ENCODE measurements at regions not wholly inside any gene's neighbourhood (a gene's known extent, or its start where the extent isn't known, plus 50 kb on each side); places are given as distances from the start of the nearest gene placed in this dataset.

DNA sequence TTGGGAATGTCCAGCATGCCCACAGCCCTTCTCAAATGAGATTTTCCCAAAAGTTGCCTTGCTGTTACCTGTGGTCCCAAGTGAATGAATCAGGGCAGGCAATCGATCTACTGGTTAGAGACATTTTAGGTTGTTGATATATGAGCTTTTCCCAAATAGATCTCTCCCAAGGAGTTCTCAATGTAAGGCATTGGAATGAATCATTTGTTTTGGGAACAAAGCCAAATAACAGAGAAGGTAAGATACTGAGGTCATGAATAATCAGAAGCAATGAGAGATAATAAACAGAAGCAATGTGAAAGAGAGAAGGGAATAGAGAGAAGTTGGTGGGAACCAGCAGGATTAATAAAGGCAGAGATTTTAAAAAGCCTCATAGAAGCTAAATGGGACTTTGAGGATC is 93.6 kb upstream of the FER start:
- no peak overlapping the region for H3K27ac ChIP-seq (ENCODE audit: low read depth in 2 of 2, low read length in 2 of 2)
- H3K4me3 ChIP-seq (ENCODE audit: low read length in 3 of 3), result no peak overlapping the region
- no peak for DNase-seq
- no peaks in the 10 kb centered on the region for H3K27me3 ChIP-seq (ENCODE audit: control insufficient read depth, insufficient read depth, low read length)
- no peaks in the 10 kb centered on the region for H3K9me3 ChIP-seq (ENCODE audit: control insufficient read depth in 2 of 3, insufficient read depth in 1 of 3, low read length in 3 of 3)
- no peak for FAIRE-seq
- no peaks in the 10 kb centered on the region for H3K36me3 ChIP-seq (ENCODE audit: control insufficient read depth in 2 of 3, insufficient read depth in 3 of 3, low read length in 3 of 3)
- no peaks in the 10 kb centered on the region for H3K4me1 ChIP-seq (ENCODE audit: control insufficient read depth in 2 of 3, insufficient read depth in 2 of 3, low read depth in 1 of 3, low read length in 3 of 3)
- intact Hi-C loops (cut with DNase I), result no loop called here
- no peak for TF ChIP-seq CTCF (IDR thresholded peaks at IDR 0.05; ENCODE audit: borderline replicate concordance, extremely low read depth, insufficient read depth)
- no peak overlapping the region for H3K9ac ChIP-seq (ENCODE audit: low read length in 3 of 3)

GRCh38 chr5:108653201-108653600 is 94.5 kb upstream of the FER start:
- DNase-seq (no peak), FAIRE-seq (no peak)
- no peak for TF ChIP-seq CTCF (IDR thresholded peaks at IDR 0.05; ENCODE audit: borderline replicate concordance, extremely low read depth, insufficient read depth)
- intact Hi-C loops (cut with DNase I), result no loop called here
- H3K4me1 ChIP-seq (ENCODE audit: control insufficient read depth in 2 of 3, insufficient read depth in 2 of 3, low read depth in 1 of 3, low read length in 3 of 3), result no peaks in the 10 kb centered on the region
- H3K4me3 ChIP-seq (ENCODE audit: low read length in 3 of 3), result no peak overlapping the region
- no peak overlapping the region for H3K9ac ChIP-seq (ENCODE audit: low read length in 3 of 3)
- H3K9me3 ChIP-seq (ENCODE audit: control insufficient read depth in 2 of 3, insufficient read depth in 1 of 3, low read length in 3 of 3), result no peaks in the 10 kb centered on the region
- no peaks in the 10 kb centered on the region for H3K36me3 ChIP-seq (ENCODE audit: control insufficient read depth in 2 of 3, insufficient read depth in 3 of 3, low read length in 3 of 3)
- no peak overlapping the region for H3K27ac ChIP-seq (ENCODE audit: low read depth in 2 of 2, low read length in 2 of 2)
- no peaks in the 10 kb centered on the region for H3K27me3 ChIP-seq (ENCODE audit: control insufficient read depth, insufficient read depth, low read length)

DNA sequence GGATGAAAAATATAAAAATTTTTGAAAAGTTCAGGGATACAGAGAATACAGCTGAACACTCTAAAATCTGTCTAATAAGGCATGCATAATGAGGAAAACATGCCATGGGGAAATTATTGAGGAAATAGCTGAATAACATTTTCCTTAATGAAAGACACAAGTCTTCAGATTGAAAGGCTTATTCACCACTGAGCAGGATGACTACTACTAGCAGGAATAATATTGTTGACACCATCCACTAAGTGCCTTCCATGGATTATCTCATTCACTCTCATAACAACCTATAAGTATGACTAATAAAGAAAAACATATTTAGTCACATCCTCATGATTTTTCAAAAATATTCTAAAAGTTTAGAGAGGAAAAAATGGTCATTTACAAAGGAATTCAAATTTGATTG is 96.7 kb upstream of the FER start:
- Histone ChIP-seq H3K9me3 (ENCODE audit: control insufficient read depth in 2 of 3, insufficient read depth in 1 of 3, low read length in 3 of 3) (no peaks in the 10 kb centered on the region), H3K36me3 (ENCODE audit: control insufficient read depth in 2 of 3, insufficient read depth in 3 of 3, low read length in 3 of 3) (no peaks in the 10 kb centered on the region), H3K9ac (ENCODE audit: low read length in 3 of 3) (no peak overlapping the region), H3K27me3 (ENCODE audit: control insufficient read depth, insufficient read depth, low read length) (no peaks in the 10 kb centered on the region), H3K4me1 (ENCODE audit: control insufficient read depth in 2 of 3, insufficient read depth in 2 of 3, low read depth in 1 of 3, low read length in 3 of 3) (no peaks in the 10 kb centered on the region), H3K4me3 (ENCODE audit: low read length in 3 of 3) (no peak overlapping the region), H3K27ac (ENCODE audit: low read depth in 2 of 2, low read length in 2 of 2) (no peak overlapping the region)
- no peak for DNase-seq
- TF ChIP-seq CTCF (IDR thresholded peaks at IDR 0.05; ENCODE audit: borderline replicate concordance, extremely low read depth, insufficient read depth), result no peak
- FAIRE-seq, result no peak
- intact Hi-C loops (cut with DNase I), result no loop called here

GRCh38 chr5:108649646-108650045 is 98.1 kb upstream of the FER start:
- Histone ChIP-seq H3K4me3 (ENCODE audit: low read length in 3 of 3) (no peak overlapping the region), H3K9me3 (ENCODE audit: control insufficient read depth in 2 of 3, insufficient read depth in 1 of 3, low read length in 3 of 3) (no peaks in the 10 kb centered on the region), H3K4me1 (ENCODE audit: control insufficient read depth in 2 of 3, insufficient read depth in 2 of 3, low read depth in 1 of 3, low read length in 3 of 3) (no peaks in the 10 kb centered on the region), H3K36me3 (ENCODE audit: control insufficient read depth in 2 of 3, insufficient read depth in 3 of 3, low read length in 3 of 3) (no peaks in the 10 kb centered on the region), H3K27me3 (ENCODE audit: control insufficient read depth, insufficient read depth, low read length) (no peaks in the 10 kb centered on the region), H3K27ac (ENCODE audit: low read depth in 2 of 2, low read length in 2 of 2) (no peak overlapping the region), H3K9ac (ENCODE audit: low read length in 3 of 3) (no peak overlapping the region)
- FAIRE-seq (no peak), DNase-seq (no peak)
- TF ChIP-seq CTCF (IDR thresholded peaks at IDR 0.05; ENCODE audit: borderline replicate concordance, extremely low read depth, insufficient read depth), result no peak
- intact Hi-C loops (cut with DNase I), result no loop called here

Measured in kidney (tissue), 13 donors.